Frontal cortex (tissue), 3 donors: ENCODE measurements at regions not wholly inside any gene's neighbourhood (a gene's known extent, or its start where the extent isn't known, plus 50 kb on each side); places are given as distances from the start of the nearest gene placed in this dataset.
"Not testable (repeated sequence)": the region's sequence is repeated elsewhere in the genome, so short reads cannot be mapped to it uniquely, and the experiment has no call there.

Source experiments
- DNase-seq, 2 donors: peaks; one replicate each; pipeline ENCODE4 v3.0.0; 2012; ENCODE audit warnings: low spot score in 2 of 2
- FAIRE-seq: peaks from 2 replicates; lab custom pipeline; 2012; peaks lifted over from hg19 to GRCh38; lab: Jason Lieb, UNC
- donor health status: control.
- donor health status: control.
- donor health status: control.

DNA sequence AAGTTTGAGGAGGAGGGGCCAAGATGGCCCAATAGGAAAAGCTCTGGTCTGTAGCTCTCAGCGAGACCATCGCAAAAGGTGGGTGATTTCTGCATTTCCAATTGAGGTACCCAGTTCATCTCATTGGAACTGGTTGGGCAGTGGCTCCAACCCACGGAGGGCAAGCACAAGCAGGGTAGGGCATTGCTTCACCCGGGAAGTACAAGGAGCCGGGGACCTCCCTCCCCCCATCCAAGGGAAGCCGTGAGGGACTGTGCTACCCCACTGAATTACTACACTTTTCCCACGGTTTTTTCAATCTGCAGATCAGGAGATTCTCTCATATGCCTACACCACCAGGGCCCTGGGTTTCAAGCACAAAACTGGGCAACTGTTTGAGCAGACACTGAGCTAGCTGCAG, 58.0 kb upstream of the EFCAB3 start:
- DNase-seq: no peak
- no peak for FAIRE-seq

DNA sequence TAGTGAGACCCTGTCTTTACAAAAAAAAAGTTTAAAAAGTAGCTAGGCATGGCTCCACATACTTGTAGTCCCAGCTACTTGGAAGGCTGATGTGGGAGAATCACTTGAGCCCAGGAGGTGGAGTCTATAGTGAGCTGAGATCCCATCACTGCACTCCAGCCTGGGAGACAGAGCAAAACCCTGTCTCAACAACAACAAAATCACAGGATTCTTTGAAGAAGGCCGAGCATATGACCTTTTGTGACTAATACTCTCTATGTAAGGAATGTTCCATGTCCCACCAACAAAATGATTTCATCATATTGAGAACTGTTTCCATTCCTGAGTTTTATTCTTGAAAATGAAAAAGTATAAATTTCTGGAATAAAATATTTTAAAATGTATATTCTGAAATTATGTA, 58.9 kb upstream of the EFCAB3 start:
- DNase-seq (no peak), FAIRE-seq (no peak)

DNA sequence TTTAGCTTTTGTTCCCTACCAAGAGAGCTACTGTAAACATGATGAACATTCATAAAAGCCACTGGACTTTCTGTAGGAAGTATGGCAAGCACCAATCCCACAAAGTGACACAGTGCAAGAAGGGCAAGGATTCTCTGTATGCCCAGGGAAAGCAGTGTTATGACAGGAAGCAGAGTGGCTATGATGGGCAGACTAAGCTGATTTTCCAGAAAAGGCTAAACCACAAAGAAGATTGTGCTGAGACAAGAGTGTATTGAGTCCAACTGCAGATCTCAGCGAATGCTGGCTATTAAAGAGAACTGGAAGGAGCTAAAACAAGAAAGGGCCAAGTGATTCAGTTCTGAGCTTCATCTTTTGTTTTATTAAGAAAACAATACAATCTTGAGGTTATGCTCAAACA, 60.5 kb upstream of the EFCAB3 start:
- no peak for FAIRE-seq
- DNase-seq: no peak

DNA sequence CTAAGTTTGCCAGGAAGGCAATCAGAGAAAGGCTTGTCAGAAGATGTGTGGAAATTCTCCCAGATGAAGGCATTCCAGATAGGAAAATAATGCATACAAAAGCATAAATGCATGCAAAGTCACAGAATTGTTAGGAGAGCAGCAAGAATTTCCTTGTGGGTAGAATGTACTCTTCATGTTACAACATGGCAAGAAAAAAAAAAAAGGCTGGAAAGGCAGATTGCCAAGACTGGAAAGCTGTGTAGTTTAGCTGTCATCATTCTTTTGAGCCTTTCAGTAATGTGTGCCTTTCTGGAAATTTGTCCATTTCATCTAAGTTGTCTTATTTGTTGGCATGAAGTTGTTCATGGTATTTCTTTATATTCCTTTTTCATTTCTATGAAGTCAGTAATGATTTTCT, 71.0 kb upstream of the EFCAB3 start:
- DNase-seq (no peak), FAIRE-seq (no peak)

DNA sequence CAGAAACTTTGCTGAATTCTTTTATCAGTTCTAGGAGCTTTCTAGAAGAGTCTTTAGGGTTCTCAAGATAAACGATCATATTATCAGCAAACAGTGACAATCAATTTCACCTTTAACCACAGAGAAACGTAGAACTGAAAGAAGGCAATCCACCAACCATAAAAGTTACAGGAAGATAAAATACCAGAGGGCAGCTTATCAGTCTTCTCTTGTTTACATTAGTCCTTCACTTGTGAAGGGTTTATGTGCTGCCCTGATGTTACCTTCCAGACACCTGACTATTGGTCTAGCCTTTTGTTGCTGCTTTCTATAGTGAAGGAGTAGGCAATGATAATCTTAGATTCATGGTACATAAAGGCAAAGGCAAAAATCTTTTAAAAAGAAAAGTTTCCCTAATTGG, 73.2 kb upstream of the EFCAB3 start:
- DNase-seq (no peak), FAIRE-seq (no peak)

DNA sequence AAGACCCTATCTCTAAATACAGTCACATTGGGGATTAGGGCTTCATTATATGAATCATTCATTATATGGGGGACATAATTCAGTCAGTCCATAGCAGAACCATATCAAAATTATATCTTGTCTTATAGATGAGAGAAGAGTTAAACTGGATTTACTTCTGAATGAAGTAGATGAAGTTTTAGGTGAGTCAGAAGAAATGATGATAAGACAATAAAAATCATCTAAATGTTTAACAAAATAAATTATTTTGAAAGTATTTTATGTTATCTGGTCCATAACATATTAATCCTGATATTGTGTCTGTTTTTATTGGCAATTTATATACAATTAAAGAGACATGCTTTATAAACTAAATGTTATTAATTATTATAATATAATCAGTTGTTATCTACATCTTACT, 76.9 kb upstream of the EFCAB3 start:
- DNase-seq: no peak
- no peak for FAIRE-seq

DNA sequence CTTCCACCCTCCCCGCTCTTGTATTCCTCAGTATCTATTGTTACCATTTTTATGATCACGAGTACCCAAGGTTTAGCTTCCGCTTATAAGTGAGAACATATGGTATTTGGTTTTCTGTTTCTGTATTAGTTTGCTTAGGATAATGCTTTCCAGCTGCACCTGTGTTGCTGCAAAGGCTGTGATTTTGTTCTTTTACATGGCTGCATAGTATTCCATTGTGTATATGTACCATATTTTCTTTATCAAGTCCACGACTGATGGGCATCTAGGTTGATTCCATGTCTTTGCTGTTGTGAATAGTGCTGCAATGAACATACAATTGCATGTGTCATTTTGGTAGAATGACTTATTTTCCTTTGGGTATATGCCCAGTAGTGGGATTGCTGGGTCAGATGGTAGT, 79.7 kb upstream of the EFCAB3 start:
- FAIRE-seq (no peak), DNase-seq (no peak)

DNA sequence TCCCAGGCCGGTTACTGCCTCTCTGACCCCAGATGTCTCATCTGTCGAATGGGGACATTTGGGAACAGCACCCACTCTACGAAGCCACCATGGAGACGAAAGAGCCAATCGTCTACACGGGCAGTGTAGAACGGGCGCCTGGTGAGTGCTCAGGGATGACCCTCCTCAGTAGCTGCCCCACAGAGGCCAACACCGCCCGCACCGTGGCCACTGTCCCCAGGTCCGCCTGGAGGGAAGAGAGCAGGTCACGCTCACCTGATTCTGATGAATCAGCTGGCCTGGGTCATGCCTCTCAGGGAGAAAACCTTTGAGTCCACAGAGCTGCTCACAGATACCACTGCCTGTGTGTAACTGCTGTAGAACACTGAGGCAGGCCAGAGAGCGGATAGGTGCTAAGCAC, 105.1 kb upstream of the EFCAB3 start:
- DNase-seq, FAIRE-seq: not testable (repeated sequence)

DNA sequence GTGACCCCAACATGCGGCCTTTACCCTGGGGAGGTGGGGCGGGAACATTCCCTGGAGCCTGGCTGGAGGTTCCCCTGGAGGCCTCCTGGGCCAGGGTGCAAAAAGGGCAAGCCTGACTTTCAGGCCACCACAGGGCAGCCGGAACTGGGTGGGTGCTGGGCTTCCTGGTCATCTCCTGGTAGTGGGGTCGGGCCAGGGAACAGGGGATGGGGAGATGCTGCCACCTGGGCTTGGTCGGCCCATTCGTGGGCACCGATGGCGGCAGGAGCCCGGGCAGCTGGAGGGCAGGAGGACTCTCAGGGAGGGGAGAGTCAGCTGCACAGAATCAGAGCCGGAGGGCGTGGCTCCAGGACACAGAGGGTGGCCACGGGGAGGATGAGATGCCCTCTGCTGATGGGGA, 112.0 kb upstream of the EFCAB3 start:
- FAIRE-seq, DNase-seq: not testable (repeated sequence)

DNA sequence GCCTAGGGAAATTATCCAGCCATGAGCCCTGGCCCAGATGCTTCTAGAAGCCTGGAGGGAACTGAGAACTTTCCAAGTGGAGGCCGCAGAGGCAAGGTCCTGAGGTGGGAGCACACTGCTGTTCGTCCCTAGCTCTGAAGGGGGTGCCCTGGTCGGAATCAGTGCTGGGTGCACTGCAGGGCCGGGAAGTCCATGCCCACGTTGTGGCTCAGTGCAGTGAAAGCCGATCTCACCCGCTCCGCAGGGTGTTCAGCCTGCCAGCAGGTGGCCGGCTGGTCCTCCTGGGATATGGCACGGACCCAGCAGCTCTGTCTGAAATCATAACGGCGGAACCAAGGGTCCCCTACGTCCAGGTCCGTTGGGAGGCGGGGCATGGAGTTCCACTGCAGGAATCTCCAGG, 115.4 kb upstream of the EFCAB3 start:
- not testable (repeated sequence) for DNase-seq, FAIRE-seq

DNA sequence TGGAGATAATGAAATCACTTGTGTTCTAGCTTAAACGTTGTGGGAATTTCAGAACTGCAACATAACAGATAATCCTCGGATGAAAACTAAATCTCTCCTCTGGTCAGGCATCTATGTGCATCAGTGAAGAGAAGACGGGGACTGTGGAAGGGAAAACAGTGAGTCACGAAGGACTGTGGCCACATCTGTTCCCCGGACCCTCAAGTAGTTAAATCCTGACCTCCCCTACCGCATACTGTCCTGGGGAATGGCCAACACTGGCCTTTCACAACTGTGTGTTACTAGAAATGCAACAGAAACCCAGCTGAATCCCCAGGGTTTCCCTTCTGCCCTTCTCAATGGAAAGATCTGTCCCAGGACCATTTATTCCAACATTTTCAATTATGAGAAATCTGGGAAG, 124.6 kb upstream of the EFCAB3 start:
- DNase-seq, FAIRE-seq: not testable (repeated sequence)

DNA sequence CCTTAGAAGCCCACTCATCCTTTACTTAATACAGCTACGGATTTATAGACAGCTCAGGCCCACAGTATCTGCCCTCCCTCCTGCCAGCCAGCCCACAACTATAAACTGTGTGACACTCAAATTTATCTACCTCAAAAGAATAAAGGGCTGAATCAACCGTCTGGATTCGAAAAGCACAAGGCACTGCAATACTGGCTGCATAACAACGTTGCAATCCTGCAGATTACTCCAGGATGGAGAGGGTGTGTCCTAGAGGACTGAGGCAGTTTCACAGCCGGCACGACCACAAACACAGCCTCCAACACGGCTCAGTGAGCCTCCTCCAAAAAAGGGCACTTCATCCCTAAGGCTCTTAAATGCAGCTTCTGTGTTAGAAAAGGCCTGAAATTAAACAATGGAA, 138.3 kb upstream of the EFCAB3 start:
- not testable (repeated sequence) for DNase-seq, FAIRE-seq

DNA sequence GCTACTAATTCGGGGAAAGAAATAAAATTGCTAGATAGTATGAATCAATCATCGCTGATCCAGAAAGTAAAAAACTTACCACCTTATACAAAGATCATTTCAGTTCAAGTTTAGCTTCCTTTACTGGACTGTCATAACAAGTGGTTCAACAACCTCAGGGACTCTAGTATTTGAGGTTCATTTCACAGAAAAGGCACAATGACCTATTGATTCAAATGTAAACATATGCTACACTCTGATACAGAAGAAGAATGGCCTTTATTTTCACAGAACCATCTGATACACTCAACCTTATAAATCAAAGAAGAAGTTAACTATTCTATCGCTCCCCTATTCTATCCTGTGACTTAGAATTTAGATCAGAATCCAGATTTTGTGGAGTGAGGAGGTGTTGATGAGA, 140.8 kb upstream of the EFCAB3 start:
- DNase-seq, FAIRE-seq: not testable (repeated sequence)

DNA sequence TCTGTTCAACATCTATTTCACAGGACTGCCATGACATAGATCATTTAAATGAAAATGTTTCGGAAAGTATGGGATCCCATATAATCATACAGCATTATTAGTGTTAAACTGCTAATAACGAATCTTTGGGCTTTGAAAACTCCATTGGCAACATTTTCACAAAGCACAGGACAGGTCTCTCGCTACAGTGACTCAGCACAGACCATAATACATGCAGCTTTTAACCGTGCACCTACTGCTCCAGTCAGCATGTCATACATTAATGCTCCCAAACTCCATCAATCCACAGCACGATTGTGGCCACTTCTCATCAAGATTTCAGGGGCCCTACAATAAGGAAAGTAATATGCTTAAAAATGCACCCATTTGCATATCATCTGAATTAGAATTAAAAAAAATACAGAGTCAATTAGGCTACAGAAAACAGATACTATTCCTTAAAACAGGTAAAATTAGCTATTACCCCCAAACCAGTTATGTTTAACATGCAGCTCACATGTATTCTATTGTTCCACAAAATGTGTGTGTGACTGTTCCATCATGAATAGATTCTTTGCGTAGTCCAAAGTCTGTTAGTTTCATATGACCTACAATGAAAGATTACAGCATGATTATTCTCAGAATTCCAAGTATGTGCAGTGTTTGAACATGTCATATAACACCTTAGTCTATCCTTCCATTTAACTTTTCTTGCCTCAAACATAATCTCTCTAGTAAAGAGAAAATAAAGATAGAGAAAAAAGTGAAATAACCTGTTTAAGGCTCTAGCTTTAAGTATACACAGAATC, 141.6 kb upstream of the EFCAB3 start:
- not testable (repeated sequence) for DNase-seq, FAIRE-seq

DNA sequence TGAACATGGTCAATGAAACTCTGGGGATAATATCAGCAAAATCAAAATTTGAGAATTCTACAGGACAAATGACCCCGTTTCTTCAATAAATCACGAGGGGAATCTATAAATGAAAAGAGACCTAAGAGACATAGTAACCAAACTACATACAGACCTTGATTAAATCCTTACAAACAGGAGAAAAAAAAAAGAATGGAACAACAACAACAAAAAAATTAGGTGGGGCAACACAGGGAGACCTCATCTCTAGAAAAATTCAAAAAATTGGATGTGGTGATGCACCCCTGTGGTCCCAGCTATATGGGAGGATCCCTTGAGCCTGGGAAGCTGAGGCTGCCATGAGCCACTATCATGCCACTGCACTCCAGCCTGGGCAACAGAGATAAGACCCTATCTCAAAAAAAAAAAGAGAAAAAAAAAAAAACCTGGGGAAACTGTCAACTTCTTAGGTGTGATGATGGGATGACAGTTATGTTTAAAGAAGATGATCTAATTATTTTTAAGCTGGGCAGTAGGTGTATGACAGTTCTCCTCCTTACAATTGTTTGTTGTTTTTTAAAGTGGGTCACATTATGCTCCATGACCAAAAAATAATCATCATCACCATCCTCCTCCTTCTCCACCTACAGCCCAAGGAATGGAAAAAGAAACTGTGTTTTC, 146.4 kb upstream of the EFCAB3 start:
- not testable (repeated sequence) for FAIRE-seq

DNA sequence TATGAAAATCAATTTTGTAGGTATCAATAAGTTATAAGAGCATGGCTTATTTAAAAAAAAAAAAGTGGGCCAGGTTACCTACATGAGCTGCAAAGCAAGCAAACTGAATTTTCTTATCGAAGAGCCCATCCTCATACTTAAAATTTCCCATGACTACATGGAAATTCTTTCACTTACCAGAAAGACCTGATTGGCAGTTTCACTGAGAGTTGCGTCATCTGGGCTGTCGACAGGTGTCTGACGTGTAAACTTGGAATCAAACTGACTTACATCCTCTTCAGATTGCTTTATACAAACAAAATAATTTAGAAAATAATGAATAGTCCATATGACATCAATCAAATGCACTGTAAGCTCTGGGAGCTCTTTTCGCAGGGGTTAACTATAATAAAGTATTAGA, 149.1 kb upstream of the EFCAB3 start:
- not testable (repeated sequence) for DNase-seq, FAIRE-seq

More for the DNA sequence above, 146.4 kb upstream of the EFCAB3 start:
- DNase-seq: not testable (repeated sequence)

DNA sequence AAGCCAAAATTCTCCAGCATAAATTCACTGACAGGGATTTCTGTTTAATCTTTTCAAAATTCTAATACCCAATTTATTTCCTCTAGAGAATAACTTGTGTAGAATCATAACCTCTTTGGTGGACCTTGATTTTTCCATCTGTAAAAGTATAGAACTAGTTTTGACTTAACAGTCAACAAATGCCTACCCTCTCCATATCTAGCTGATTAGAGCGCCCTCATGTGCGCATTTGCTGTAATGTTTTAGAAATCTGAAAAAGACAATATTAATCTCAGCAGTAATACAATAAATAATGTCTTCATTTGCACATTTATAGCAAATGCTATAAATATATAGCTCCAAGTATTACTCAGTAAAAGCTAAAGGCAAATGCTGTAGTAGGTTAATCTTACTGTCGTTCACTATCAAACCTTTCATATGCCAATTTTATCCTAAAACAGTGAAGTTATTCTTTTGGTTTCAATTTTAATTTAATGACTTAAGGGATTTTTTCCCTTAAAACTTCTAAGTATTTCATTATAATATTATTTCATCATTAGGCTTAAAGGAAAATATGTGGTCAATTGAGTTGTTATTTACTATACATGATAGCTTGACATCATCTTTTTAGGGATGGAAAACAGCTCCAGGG, 153.6 kb upstream of the EFCAB3 start:
- FAIRE-seq: peak; percentile 6

DNA sequence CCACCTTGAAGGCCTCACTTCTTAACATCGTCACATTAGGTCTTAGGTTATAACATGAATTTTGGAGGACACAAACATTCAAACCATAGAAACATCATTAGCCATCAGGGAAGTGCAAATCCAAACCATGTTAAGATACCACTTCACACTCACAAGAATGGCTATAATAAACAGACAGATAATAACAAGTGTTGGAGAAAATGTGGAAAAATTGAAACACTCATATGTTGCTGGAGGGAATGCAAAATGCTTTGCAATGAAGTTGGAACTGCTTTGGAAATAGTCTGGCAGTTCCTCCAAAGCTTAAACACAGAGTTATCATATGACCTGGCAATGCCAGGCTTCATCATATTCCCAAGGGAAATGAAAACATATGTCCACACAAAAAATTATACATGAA, 156.8 kb upstream of the EFCAB3 start:
- FAIRE-seq: not testable (repeated sequence)

More for the DNA sequence above, 153.6 kb upstream of the EFCAB3 start:
- DNase-seq: not testable (repeated sequence)

DNA sequence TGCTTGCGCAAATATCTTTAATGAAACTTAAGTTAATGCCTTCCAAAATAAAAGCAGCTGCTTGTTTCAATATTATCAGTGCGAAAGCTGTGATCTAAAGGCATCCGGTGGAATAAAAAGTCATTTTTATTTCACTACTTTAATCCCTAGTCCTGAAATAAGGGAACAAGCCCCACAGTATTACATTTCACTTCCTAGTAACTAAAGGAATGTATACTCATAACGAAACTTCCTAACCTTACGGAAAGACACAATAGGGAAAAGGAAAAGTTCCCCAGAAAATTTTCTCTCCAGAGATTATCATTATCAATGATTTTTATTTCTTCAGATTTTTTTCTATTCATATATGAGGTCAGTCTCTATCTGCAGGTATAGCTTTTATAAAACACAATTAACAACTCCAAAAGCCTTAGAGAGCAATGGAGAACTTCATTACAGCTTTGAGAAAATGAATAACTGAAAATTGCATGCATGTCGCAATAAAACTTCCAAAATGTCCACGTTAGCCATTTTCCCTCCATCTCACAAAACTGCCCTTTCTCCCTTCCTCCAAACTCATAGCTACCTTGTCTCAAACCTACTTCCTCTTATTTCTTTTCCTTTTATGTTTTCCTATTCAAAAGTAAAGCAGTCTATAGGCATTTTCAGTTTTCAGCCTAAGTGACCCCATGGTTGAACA, 154.3 kb upstream of the MED13 start:
- DNase-seq (no peak), FAIRE-seq (no peak)

More for the DNA sequence above, 156.8 kb upstream of the EFCAB3 start:
- not testable (repeated sequence) for DNase-seq

DNA sequence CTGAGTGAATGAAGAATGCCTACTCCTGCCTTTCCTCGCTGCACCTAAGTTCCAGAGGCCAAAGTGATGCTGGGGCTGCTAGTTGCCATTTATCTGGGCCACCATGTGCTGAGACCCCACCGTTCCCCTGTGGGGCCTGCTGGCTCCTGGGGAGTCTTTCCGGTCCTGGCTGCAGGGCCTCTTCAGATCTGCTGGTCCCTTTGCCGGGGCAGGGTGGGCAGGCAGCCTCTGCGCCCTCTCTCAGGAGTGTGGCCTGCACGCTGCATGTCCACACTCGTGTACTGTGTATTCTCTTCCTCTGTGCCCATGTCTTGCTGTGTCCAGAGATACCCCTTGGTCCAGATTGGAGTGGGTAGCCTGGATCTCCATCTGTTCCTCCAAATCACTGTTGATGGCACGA, 151.8 kb upstream of the MED13 start:
- DNase-seq (no peak), FAIRE-seq (no peak)
